ENCODE measurements at regions not wholly inside any gene's neighbourhood (a gene's known extent, or its start where the extent isn't known, plus 50 kb on each side); places are given as distances from the start of the nearest gene placed in this dataset.

DNA sequence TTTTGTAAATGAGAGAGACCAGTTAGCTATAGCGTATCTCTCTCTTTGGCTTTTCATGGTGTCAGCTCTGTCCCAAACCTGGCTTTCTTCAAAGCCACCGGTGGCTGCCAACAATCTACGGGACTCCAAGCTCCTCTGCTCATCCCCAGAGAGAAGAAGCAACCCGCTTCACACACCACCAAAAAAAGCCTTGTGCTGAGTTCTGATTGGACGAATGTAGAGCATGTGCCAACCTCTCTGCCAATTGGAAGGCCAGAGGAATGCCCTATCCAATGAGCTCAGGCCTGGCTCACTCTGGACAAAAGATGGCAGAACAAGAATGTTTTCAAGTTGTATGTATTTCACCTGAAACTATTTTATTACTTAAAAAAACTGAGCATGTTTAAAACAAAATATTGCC lies 202.4 kb downstream of the C16orf95 start:
- no peak overlapping the region for H3K4me3 ChIP-seq
- no peaks in the 10 kb centered on the region for H3K36me3 ChIP-seq
- ATAC-seq (no peak), DNase-seq (no peak)
- intact Hi-C loops (cut with DNase I) = no loop called here
- no peaks in the 10 kb centered on the region for H3K4me1 ChIP-seq
- 80 to 87% (median 80%) methylated on average over 5 of the region's 5 CpGs for WGBS, 4 donors
- H3K27me3 ChIP-seq = peaks cover 0 to 12% (median 0%) of the 10 kb centered on the region in 9 donors
- TF ChIP-seq, protein P1, sequence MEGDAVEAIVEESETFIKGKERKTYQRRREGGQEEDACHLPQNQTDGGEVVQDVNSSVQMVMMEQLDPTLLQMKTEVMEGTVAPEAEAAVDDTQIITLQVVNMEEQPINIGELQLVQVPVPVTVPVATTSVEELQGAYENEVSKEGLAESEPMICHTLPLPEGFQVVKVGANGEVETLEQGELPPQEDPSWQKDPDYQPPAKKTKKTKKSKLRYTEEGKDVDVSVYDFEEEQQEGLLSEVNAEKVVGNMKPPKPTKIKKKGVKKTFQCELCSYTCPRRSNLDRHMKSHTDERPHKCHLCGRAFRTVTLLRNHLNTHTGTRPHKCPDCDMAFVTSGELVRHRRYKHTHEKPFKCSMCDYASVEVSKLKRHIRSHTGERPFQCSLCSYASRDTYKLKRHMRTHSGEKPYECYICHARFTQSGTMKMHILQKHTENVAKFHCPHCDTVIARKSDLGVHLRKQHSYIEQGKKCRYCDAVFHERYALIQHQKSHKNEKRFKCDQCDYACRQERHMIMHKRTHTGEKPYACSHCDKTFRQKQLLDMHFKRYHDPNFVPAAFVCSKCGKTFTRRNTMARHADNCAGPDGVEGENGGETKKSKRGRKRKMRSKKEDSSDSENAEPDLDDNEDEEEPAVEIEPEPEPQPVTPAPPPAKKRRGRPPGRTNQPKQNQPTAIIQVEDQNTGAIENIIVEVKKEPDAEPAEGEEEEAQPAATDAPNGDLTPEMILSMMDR (IDR thresholded peaks at IDR 0.05) = no peak
- TF ChIP-seq POLR2A (IDR thresholded peaks at IDR 0.05) = no peak
- H3K27ac ChIP-seq = no peak overlapping the region
- no peaks in the 10 kb centered on the region for H3K9me3 ChIP-seq

- intact Hi-C loops (cut with DNase I) = no loop called here
- Histone ChIP-seq H3K27ac (no peak overlapping the region), H3K36me3 (no peaks in the 10 kb centered on the region), H3K27me3 (peaks cover 0 to 19% (median 0%) of the 10 kb centered on the region in 9 donors), H3K4me3 (no peak overlapping the region), H3K9me3 (no peaks in the 10 kb centered on the region), H3K4me1 (no peaks in the 10 kb centered on the region)
- ATAC-seq (no peak), DNase-seq (no peak)
- WGBS, 4 donors = 87 to 91% (median 90%) methylated on average over 6 of the region's 6 CpGs
- TF ChIP-seq POLR2A (IDR thresholded peaks at IDR 0.05) = no peak
- TF ChIP-seq, protein P1 (IDR thresholded peaks at IDR 0.05) = no peak
Measured at GRCh38 chr16:87115646-87116045, 201.5 kb downstream of the C16orf95 start.

GRCh38 chr16:87117936-87118335 lies 199.3 kb downstream of the C16orf95 start:
- no peak for ATAC-seq

GRCh38 chr16:87119168-87119567 lies 198.0 kb downstream of the C16orf95 start:
- H3K36me3 ChIP-seq = no peaks in the 10 kb centered on the region
- no peak for DNase-seq
- H3K9me3 ChIP-seq = peaks cover 0 to 9% (median 2%) of the 10 kb centered on the region in 12 donors
- no peak overlapping the region for H3K4me3 ChIP-seq
- intact Hi-C loops (cut with DNase I) = no loop called here
- H3K4me1 ChIP-seq = no peaks in the 10 kb centered on the region
- H3K27me3 ChIP-seq = peaks cover 0 to 25% (median 0%) of the 10 kb centered on the region in 9 donors
- no peak overlapping the region for H3K27ac ChIP-seq
- 79 to 87% (median 84%) methylated on average over 2 of the region's 2 CpGs for WGBS, 4 donors
- ATAC-seq = no peak
- no peak for TF ChIP-seq POLR2A (IDR thresholded peaks at IDR 0.05)
- TF ChIP-seq, protein P1 (IDR thresholded peaks at IDR 0.05) = no peak

More at GRCh38 chr16:87117936-87118335, 199.3 kb downstream of the C16orf95 start:
- intact Hi-C loops (cut with DNase I) = no loop called here
- no peak for TF ChIP-seq POLR2A (IDR thresholded peaks at IDR 0.05)
- TF ChIP-seq, protein P1 (IDR thresholded peaks at IDR 0.05) = no peak
- H3K4me1 ChIP-seq = no peaks in the 10 kb centered on the region
- no peak overlapping the region for H3K4me3 ChIP-seq
- no peaks in the 10 kb centered on the region for H3K36me3 ChIP-seq
- peaks cover 0 to 13% (median 0%) of the 10 kb centered on the region in 9 donors for H3K27me3 ChIP-seq
- 44 to 49% (median 45%) methylated on average over 12 of the region's 12 CpGs for WGBS, 4 donors
- no peak for DNase-seq
- no peaks in the 10 kb centered on the region for H3K9me3 ChIP-seq
- no peak overlapping the region for H3K27ac ChIP-seq

All from heart left ventricle (tissue), 16 donors.